RWPE2 (cell line): ENCODE measurements at regions not wholly inside any gene's neighbourhood (a gene's known extent, or its start where the extent isn't known, plus 50 kb on each side); places are given as distances from the start of the nearest gene placed in this dataset.

Source experiments
- ATAC-seq: fragments of 200-7000 bp; cut with Tn5 transposase; 3 replicates; pipeline ENCODE4 v1.9.1; 2021; ENCODE audit warnings: low read depth
- DNase-seq: peaks from one replicate; pipeline ENCODE4 v3.0.0-alpha.2; 2020; ENCODE audit warnings: low spot score
- H3K27ac ChIP-seq: fragments of 450-650 bp; 2 replicates; pipeline ENCODE4 v1.5.1; 2017; ENCODE audit warnings: mild to moderate bottlenecking; ENCODE audit not compliant: poor library complexity, severe bottlenecking
- H3K27me3 ChIP-seq: fragments of 250-450 bp; sonication (Bioruptor Pico); 2 replicates; pipeline ENCODE4 v1.5.1; 2021; ENCODE audit warnings: mild to moderate bottlenecking, moderate library complexity; ENCODE audit not compliant: insufficient read depth, poor library complexity, severe bottlenecking
- H3K36me3 ChIP-seq: fragments of 250-450 bp; sonication (Bioruptor Pico); 2 replicates; pipeline ENCODE4 v1.5.1; 2020; ENCODE audit warnings: low read depth, mild to moderate bottlenecking, moderate library complexity
- H3K4me1 ChIP-seq: fragments of 250-450 bp; sonication (Bioruptor Pico); 2 replicates; pipeline ENCODE4 v1.5.1; 2021; ENCODE audit warnings: mild to moderate bottlenecking, moderate library complexity; ENCODE audit not compliant: insufficient read depth, poor library complexity, severe bottlenecking
- H3K4me3 ChIP-seq: fragments of 250-450 bp; sonication (Bioruptor Pico); 2 replicates; pipeline ENCODE4 v1.5.1; 2021; ENCODE audit warnings: mild to moderate bottlenecking, moderate library complexity; ENCODE audit not compliant: severe bottlenecking
- H3K9me3 ChIP-seq: fragments of 250-450 bp; sonication (Bioruptor Pico); 2 replicates; pipeline ENCODE4 v1.5.1; 2021; ENCODE audit warnings: mild to moderate bottlenecking, moderate library complexity; ENCODE audit not compliant: severe bottlenecking
- TF ChIP-seq, protein P1 (sequence below): fragments of 450-650 bp; IDR thresholded peaks from one replicate; pipeline ENCODE4 v1.5.1; 2017; ENCODE audit warnings: mild to moderate bottlenecking, moderate library complexity; ENCODE audit not compliant: poor library complexity, severe bottlenecking

DNA sequence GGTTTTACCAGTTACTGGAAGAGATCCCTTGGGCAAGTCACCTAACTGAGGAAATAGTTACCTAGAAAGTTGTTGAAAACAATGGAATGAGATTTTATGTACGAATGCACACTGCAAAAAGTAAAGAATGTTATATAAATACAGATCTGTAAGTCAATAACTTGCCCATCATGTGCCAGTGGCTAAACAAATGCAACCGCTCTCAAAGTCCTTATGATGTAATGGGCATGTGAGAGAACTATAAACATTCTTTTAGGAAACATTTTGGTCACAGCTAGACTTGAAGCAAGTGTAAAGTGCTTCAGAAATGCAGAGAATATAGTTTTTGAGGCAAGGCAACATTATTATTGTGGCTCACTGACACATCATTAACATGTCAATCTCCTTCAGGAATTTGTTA is 1044.5 kb downstream of the TUSC7 start:
- TF ChIP-seq, protein P1, sequence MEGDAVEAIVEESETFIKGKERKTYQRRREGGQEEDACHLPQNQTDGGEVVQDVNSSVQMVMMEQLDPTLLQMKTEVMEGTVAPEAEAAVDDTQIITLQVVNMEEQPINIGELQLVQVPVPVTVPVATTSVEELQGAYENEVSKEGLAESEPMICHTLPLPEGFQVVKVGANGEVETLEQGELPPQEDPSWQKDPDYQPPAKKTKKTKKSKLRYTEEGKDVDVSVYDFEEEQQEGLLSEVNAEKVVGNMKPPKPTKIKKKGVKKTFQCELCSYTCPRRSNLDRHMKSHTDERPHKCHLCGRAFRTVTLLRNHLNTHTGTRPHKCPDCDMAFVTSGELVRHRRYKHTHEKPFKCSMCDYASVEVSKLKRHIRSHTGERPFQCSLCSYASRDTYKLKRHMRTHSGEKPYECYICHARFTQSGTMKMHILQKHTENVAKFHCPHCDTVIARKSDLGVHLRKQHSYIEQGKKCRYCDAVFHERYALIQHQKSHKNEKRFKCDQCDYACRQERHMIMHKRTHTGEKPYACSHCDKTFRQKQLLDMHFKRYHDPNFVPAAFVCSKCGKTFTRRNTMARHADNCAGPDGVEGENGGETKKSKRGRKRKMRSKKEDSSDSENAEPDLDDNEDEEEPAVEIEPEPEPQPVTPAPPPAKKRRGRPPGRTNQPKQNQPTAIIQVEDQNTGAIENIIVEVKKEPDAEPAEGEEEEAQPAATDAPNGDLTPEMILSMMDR = no peak
- DNase-seq (no peak), ATAC-seq (no peak)
- no peak overlapping the region for H3K4me3 ChIP-seq
- H3K27me3 ChIP-seq = no peaks in the 10 kb centered on the region
- no peaks in the 10 kb centered on the region for H3K36me3 ChIP-seq
- H3K9me3 ChIP-seq = no peaks in the 10 kb centered on the region
- peaks cover 6% of the 10 kb centered on the region for H3K4me1 ChIP-seq
- no peak overlapping the region for H3K27ac ChIP-seq

DNA sequence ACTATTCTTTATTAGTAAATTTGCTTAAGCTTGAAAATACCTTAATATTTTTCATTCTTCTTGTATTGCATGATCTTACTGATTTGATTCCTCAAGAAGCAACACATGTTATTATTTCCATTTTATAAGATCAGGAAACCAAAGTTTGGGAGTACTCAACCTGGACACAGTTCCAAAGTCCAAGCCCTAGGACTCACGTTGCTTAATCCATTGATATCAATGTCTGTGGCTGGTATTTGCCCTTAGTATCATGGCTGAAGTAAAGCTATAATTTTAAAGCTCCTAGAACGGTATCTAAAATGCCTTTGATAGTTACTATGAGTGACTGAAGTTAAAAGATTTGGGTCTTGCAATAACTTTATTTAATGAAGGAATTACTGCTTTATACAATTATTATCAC is 1045.3 kb downstream of the TUSC7 start:
- Histone ChIP-seq H3K9me3 (no peaks in the 10 kb centered on the region), H3K4me3 (no peak overlapping the region), H3K27me3 (no peaks in the 10 kb centered on the region), H3K27ac (no peak overlapping the region), H3K4me1 (peaks cover 6% of the 10 kb centered on the region), H3K36me3 (no peaks in the 10 kb centered on the region)
- DNase-seq (no peak), ATAC-seq (no peak)
- TF ChIP-seq, protein P1 = no peak

DNA sequence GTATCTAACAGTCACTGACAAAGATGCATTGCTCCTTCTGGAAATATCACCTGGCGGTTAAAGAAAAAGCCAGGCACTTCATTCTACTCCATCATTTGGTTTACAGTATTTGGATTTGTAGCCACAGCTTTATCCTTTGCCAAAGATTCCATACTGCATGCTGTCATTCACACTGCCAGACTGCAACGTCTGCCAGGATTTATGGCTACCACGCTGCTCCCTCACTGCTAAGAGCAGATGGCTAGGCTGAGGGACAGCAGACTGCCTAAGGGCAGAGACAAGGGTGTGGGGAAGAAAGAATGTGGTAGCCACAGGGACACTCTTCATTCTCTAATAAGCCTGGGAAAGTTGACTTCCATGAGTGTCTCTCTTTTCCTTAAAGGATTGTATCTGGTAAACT is 1047.0 kb downstream of the TUSC7 start:
- no peak overlapping the region for H3K4me3 ChIP-seq
- 0 out of 3 replicates have a peak, but pooled peaks have one; percentile 19 for ATAC-seq
- TF ChIP-seq, protein P1 = no peak

DNA sequence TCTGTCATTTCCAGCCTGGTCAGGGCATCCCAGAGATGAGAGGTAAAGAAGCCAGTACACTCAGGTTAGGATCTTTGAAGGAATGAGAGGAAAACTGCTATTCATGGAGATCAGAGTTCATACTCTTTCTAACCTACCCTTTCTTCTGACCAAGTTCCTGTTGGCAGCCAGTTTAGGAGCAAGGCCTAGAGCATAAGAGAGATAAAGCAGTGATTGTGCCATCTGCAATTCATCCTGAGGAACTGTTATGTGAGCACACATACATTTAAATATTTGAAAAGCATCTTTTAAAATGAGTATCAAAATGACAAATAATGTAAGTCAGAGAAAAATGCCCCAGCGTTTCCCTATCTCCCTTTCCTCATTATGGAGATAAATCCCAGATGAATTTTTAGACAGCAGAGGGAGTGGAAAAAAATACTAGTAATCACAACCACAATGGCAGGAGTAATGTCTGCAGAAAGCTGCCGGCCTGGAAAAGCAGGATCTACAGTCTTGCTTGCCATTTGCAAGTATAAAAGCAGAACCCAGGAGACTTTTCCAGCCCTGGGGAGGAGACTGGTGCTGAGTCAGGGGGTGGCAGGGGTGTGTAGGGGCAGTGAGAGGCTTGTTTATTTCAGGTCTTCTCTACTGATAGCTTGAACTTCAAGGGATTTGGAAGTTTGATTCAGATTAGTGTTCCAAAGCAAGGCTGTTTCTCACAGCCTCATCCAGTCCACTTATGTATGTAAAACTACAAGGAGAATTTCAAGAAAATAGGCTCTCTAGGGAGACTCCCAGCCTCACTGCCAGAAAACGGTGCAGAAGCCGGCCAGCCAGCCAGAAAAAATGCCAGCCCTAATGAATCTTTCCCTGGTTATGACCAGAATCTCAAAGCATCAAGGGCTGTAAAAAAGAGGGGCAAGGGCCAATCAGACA is 1052.4 kb downstream of the TUSC7 start:
- no peak for ATAC-seq
- Histone ChIP-seq H3K27me3 (no peaks in the 10 kb centered on the region), H3K9me3 (no peaks in the 10 kb centered on the region), H3K4me3 (no peak overlapping the region), H3K27ac (no peak overlapping the region), H3K4me1 (no peaks in the 10 kb centered on the region), H3K36me3 (no peaks in the 10 kb centered on the region)
- DNase-seq = no peak
- TF ChIP-seq, protein P1 = no peak

More for the DNA sequence above, 1047.0 kb downstream of the TUSC7 start:
- Histone ChIP-seq H3K27me3 (no peaks in the 10 kb centered on the region), H3K27ac (no peak overlapping the region), H3K9me3 (no peaks in the 10 kb centered on the region), H3K4me1 (peaks cover 6% of the 10 kb centered on the region), H3K36me3 (no peaks in the 10 kb centered on the region)
- DNase-seq = no peak

DNA sequence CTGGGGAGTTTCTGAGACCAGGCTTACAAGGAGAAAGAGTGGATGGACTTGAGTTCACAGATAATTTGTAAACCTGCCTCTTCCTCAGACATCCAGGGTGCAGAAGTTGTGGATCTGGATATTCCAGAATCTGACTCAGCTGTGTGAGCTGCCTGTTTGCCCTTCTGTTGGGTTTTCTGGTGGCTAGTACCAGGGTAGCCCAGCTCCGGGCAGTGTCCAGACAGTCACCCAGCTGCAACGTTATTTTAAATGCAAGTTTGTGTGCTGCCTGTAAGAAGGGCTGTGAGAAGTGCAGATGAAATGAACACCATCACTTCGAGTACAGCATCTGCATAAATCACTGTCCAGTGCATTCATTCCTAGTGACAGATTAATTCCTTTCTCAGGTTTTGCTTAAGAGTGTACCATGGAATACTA is 1053.0 kb downstream of the TUSC7 start:
- DNase-seq = no peak
- Histone ChIP-seq H3K9me3 (no peaks in the 10 kb centered on the region), H3K27ac (no peak overlapping the region), H3K4me3 (no peak overlapping the region), H3K27me3 (no peaks in the 10 kb centered on the region), H3K4me1 (no peaks in the 10 kb centered on the region), H3K36me3 (no peaks in the 10 kb centered on the region)
- ATAC-seq = no peak
- TF ChIP-seq, protein P1 = no peak
